Gastroesophageal sphincter (tissue), 4 donors: ENCODE measurements at regions not wholly inside any gene's neighbourhood (a gene's known extent, or its start where the extent isn't known, plus 50 kb on each side); places are given as distances from the start of the nearest gene placed in this dataset.

Experiments used
- ATAC-seq: fragments of 150-250 bp; one replicate; pipeline ENCODE4 v1.9.1; 2016; ENCODE audit warnings: mild to moderate bottlenecking, moderate library complexity
- H3K27ac ChIP-seq, 4 donors: fragments of 200-600 bp; sonication (generic) in 3 of 4; 1 replicate in 3 of 4; 2 replicates in 1 of 4; pipeline ENCODE4 v1.5.1; 2016 to 2019
- H3K27me3 ChIP-seq: fragments of 200-600 bp; sonication (generic); one replicate; pipeline ENCODE4 v1.5.1; 2019
- H3K36me3 ChIP-seq, 2 donors: fragments of 200-600 bp; sonication (generic); one replicate each; pipeline ENCODE4 v1.5.1; 2019; ENCODE audit warnings: control low read depth in 1 of 2
- H3K4me1 ChIP-seq, 3 donors: fragments of 200-600 bp; sonication (generic); 1 replicate in 2 of 3; 2 replicates in 1 of 3; pipeline ENCODE4 v1.5.1; 2016 to 2019; ENCODE audit warnings: control low read depth in 2 of 3
- H3K4me3 ChIP-seq, 2 donors: fragments of 200-600 bp; sonication (generic); one replicate each; pipeline ENCODE4 v1.5.1; 2019; ENCODE audit warnings: mild to moderate bottlenecking in 1 of 2, moderate library complexity in 1 of 2
- H3K9me3 ChIP-seq, 3 donors: fragments of 200-600 bp; sonication (generic); one replicate each; pipeline ENCODE4 v1.5.1; 2017 to 2019; ENCODE audit warnings: control low read depth in 2 of 3
- CTCF ChIP-seq, 4 experiments: fragments of 200-600 bp in 2 of 4; fragments of 450-650 bp in 2 of 4; sonication (generic) in 1 of 4; IDR thresholded peaks; one replicate each; pipeline ENCODE4 v1.5.1; 2017 to 2019; ENCODE audit warnings: antibody characterized with exemption in 4 of 4, mild to moderate bottlenecking in 2 of 4, moderate library complexity in 2 of 4
- EP300 ChIP-seq: sonication (generic); formaldehyde crosslinking; IDR thresholded peaks from one replicate; pipeline ENCODE4 v1.6.1; 2017; ENCODE audit warnings: antibody characterized with exemption, mild to moderate bottlenecking
- POLR2A ChIP-seq, 2 donors: fragments of 450-650 bp; IDR thresholded peaks; one replicate each; pipeline ENCODE4 v1.6.1; 2017; ENCODE audit warnings: antibody characterized with exemption in 2 of 2, mild to moderate bottlenecking in 2 of 2, moderate library complexity in 1 of 2
- POLR2AphosphoS5 ChIP-seq: sonication (generic); formaldehyde crosslinking; IDR thresholded peaks from one replicate; pipeline ENCODE4 v1.6.1; 2017; ENCODE audit warnings: antibody characterized with exemption
- WGBS, 2 donors: methylation state at CpG; one replicate each; pipeline ENCODE4 v1.1.5; 2018; ENCODE audit warnings: low coverage in 1 of 2; 5-methylcytosine and 5-hydroxymethylcytosine counted together

GRCh38 chr22:34160141-34160783 lies 240.0 kb upstream of the LARGE1 start:
- WGBS, 2 donors: 5 to 17% methylated on average over 3 of the region's 4 CpGs
- no peak overlapping the region for H3K4me3 ChIP-seq
- H3K27me3 ChIP-seq: peaks cover 8% of the 10 kb centered on the region
- no peaks in the 10 kb centered on the region for H3K4me1 ChIP-seq
- no peak for TF ChIP-seq POLR2AphosphoS5
- TF ChIP-seq CTCF (IDR thresholded peaks at IDR 0.05): no peak
- TF ChIP-seq EP300: no peak
- no peak for TF ChIP-seq POLR2A (IDR thresholded peaks at IDR 0.05)
- no peaks in the 10 kb centered on the region for H3K9me3 ChIP-seq
- no peak for ATAC-seq
- H3K27ac ChIP-seq: no peak overlapping the region
- H3K36me3 ChIP-seq: no peaks in the 10 kb centered on the region

DNA sequence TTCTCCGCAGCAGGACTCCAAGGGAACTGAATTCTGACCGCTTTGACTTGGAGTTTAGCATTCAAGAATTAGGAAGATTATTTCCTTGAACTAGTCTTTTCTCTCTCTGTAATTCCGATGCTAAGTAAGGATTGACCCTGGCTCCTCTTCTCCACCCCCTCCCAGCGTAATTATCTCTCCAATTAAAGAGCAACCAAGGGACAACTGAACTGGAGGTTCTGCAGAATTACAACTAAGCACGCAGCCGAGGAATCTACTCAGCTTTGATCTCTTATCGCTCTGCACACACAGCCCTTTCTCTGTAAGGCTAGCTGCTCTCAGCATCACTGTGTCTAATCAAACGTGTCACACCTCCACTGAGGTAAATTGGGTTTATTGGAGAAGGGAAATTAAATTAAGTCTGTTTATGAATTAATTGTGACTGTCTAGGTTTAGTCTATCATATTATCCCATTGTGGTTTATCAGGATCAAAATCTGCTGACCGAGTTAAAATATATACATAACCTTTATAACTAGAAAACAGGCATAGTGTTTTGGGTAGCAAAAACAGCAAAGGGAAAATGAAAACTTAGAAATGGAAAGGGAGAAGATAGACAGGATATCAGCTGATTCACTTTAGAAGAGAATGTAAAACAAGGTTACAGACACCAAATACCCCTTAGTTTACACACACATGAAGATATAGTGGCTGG lies 241.3 kb upstream of the LARGE1 start:
- Histone ChIP-seq H3K27me3 (peaks cover 14% of the 10 kb centered on the region), H3K36me3 (no peaks in the 10 kb centered on the region), H3K9me3 (no peaks in the 10 kb centered on the region), H3K4me3 (no peak overlapping the region), H3K4me1 (no peaks in the 10 kb centered on the region), H3K27ac (no peak overlapping the region)
- no peak for ATAC-seq
- TF ChIP-seq EP300: no peak
- no peak for TF ChIP-seq CTCF (IDR thresholded peaks at IDR 0.05)
- no peak for TF ChIP-seq POLR2A (IDR thresholded peaks at IDR 0.05)
- no peak for TF ChIP-seq POLR2AphosphoS5
- WGBS, 2 donors: 45 to 64% methylated on average over 6 to 9 of the region's 9 CpGs

- Histone ChIP-seq H3K27ac (no peak overlapping the region), H3K27me3 (no peaks in the 10 kb centered on the region), H3K4me1 (no peaks in the 10 kb centered on the region), H3K36me3 (no peaks in the 10 kb centered on the region), H3K9me3 (no peaks in the 10 kb centered on the region), H3K4me3 (no peak overlapping the region)
- WGBS, 2 donors: 53 to 63% methylated on average over 3 of the region's 3 CpGs
- no peak for ATAC-seq
- TF ChIP-seq CTCF (IDR thresholded peaks at IDR 0.05) (no peak), POLR2AphosphoS5 (no peak), EP300 (no peak), POLR2A (IDR thresholded peaks at IDR 0.05) (no peak)
Observed at GRCh38 chr22:34198976-34199375, 278.7 kb upstream of the LARGE1 start.

DNA sequence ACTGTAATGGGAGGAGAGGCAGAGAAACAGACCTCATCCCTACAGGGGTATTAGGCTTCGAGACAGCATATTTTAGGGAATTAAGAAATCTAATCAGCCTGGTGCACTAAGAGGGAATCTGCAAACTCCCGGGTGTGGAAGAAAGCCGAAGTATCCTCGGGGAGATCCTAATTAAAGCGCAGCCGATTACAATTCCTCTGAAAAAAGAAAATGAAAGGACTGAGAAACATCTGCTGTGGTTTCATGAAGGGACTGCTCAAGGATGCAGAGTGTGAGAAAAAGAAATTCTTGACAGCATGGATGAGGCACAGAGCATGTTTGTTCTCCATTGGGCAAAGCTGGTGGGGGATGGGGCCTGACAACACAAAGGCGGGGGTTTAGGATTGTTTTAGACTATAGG lies 290.0 kb upstream of the LARGE1 start:
- TF ChIP-seq CTCF (IDR thresholded peaks at IDR 0.05) (no peak), POLR2AphosphoS5 (no peak), POLR2A (IDR thresholded peaks at IDR 0.05) (no peak), EP300 (no peak)
- Histone ChIP-seq H3K9me3 (peaks cover 0 to 16% (median 0%) of the 10 kb centered on the region in 3 donors), H3K4me3 (no peak overlapping the region), H3K4me1 (no peaks in the 10 kb centered on the region), H3K27ac (no peak overlapping the region), H3K27me3 (no peaks in the 10 kb centered on the region), H3K36me3 (no peaks in the 10 kb centered on the region)
- ATAC-seq: no peak
- 67 to 71% methylated on average over 7 of the region's 7 CpGs for WGBS, 2 donors

GRCh38 chr22:34214372-34214771 lies 294.1 kb upstream of the LARGE1 start:
- TF ChIP-seq POLR2A (IDR thresholded peaks at IDR 0.05) (no peak), EP300 (no peak), CTCF (IDR thresholded peaks at IDR 0.05) (no peak), POLR2AphosphoS5 (no peak)
- no peak for ATAC-seq

More at GRCh38 chr22:34214372-34214771, 294.1 kb upstream of the LARGE1 start:
- Histone ChIP-seq H3K27me3 (no peaks in the 10 kb centered on the region), H3K4me1 (no peaks in the 10 kb centered on the region), H3K36me3 (no peaks in the 10 kb centered on the region), H3K27ac (no peak overlapping the region), H3K4me3 (no peak overlapping the region), H3K9me3 (peaks cover 0 to 16% (median 0%) of the 10 kb centered on the region in 3 donors)
